ENCODE measurements at regions not wholly inside any gene's neighbourhood (a gene's known extent, or its start where the extent isn't known, plus 50 kb on each side); places are given as distances from the start of the nearest gene placed in this dataset.

GRCh38 chr22:49104434-49104833 is 723.2 kb downstream of the BRD1 start:
- TF ChIP-seq EZH2 (IDR thresholded peaks at IDR 0.05; ENCODE audit: insufficient read depth, poor library complexity, severe bottlenecking) = no peak
- TF ChIP-seq EZH2phosphoT487 (IDR thresholded peaks at IDR 0.05; ENCODE audit: insufficient read depth, low read depth) = no peak
